GM18907 (cell line): ENCODE measurements at regions not wholly inside any gene's neighbourhood (a gene's known extent, or its start where the extent isn't known, plus 50 kb on each side); places are given as distances from the start of the nearest gene placed in this dataset.
"Not testable (repeated sequence)": the region's sequence is repeated elsewhere in the genome, so short reads cannot be mapped to it uniquely, and the experiment has no call there.

ENCODE experiments used
- ATAC-seq: cut with Tn5 transposase; IDR thresholded peaks from one replicate; pipeline ENCODE4 v1.9.1; 2021; ENCODE audit warnings: mild to moderate bottlenecking, moderate library complexity; ENCODE audit not compliant: unreplicated experiment

DNA sequence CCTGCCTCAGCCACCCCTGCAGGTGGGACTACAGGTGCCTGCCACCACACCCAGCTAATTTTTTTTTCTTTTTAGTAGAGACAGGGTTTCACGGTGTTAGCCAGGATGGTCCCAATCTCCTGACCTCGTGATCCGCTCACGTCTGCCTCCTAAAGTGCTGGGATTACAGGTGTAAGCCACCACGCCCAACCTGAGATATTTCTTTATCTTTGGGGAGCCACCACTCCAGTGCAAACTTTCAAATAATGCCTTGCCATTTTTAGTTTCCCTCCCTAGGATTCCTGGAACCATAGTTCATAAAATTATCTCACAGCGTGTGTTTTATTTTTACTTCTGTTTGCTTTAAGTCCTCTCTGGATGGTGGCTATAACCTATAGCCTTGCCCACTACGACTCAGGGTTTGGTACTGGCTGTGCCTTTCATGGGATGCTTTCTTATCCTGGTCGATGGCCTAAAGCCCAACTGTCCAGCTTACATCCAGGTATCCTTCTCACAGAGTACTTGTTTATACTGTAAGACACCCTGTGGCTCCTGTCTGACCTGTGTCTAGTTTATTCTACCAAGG is 374.7 kb upstream of the NPAP1 start:
- not testable (repeated sequence) for ATAC-seq

DNA sequence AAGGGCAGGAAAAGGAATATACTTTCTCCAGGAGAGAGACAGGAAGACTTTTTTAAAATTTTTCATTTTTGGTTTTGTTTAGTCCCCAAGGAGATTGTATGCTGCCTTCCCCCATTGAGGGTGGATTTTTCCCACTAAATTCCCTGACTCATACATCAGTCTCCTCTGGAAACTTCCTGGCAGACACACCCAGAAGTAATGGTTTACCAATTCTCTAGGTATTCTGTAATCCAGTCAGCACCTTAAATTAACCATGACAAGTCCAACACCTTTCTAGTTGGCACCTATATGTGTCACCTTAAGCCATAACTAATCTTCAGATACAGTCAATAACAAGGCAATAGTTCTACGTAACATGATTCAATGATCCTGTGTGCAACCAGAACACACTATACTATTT is 373.6 kb upstream of the NPAP1 start:
- ATAC-seq = not testable (repeated sequence)

DNA sequence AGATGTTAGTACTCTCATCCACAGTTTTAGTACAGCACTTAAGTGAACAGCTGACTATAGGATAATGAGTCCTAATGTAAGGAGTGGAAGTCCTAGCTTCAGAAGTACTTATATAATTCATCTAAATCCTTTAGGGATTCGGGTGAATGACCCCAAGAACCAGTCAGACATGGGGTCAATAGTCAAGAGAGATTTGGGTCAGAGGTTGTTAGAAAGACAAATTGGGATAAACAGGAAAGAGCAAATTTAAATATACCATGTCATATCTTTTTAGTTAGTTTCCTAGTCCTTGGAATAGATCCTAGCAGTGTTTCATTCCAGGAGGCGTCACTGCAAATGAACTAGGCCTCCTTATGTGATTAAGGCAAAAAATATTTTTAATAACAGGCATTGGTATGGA is 370.8 kb upstream of the NPAP1 start:
- ATAC-seq = not testable (repeated sequence)

DNA sequence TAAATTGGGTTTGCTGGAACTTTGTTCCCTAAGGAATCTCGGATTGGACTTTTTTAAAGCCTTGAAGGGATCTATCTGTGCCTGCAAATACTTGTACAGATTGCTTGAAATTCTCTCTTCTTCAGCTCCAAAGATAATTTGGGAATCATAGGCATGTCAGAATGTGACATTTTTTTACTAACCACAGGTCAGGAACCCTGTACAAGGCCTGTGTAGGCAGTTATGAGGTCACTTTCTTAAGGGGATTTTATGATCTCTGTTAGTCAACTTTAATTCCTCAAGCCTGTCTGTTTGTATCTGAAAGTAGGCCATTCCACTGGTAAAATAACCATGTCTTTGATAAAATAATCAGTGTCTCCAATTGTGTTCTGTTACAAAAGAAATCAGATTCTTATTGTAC is 369.9 kb upstream of the NPAP1 start:
- not testable (repeated sequence) for ATAC-seq

DNA sequence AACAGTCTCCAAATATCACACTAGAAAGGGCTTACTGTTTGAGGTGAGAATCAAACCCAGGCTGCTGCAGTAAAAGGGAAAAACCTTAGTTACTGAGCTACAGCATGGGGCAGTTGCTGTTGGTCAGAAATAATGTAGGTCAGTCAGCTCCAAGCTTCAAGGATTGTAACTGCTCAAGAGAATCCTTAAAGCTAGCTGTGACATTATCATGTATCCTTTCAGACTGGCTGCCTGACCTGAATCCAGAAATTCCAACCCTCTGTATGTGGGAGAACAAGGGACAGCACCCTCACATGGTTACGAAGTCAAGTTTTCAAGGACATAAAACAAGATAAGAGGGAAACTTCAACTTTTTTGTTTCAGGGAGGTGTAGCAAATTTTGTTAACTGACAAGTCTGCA is 365.9 kb upstream of the NPAP1 start:
- ATAC-seq = not testable (repeated sequence)

DNA sequence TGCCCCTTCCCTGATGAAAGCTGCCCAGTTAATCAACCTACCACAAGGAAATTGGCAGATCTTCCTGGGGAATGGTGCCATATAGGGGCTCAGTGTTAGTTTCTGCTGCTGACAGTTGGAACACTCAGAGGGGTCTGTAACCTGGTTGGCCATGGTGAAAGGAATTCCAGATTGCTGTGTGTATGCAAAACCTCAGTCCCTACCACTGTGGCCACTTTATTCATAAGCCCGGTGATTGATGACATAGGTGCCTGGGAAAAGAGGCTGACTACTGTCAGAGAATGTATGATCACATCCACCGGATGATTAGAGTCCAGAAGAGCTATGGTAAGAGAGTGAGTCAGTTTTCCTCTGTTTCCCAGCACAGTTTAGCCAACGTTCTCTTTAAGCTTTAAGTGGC is 363.9 kb upstream of the NPAP1 start:
- not testable (repeated sequence) for ATAC-seq

DNA sequence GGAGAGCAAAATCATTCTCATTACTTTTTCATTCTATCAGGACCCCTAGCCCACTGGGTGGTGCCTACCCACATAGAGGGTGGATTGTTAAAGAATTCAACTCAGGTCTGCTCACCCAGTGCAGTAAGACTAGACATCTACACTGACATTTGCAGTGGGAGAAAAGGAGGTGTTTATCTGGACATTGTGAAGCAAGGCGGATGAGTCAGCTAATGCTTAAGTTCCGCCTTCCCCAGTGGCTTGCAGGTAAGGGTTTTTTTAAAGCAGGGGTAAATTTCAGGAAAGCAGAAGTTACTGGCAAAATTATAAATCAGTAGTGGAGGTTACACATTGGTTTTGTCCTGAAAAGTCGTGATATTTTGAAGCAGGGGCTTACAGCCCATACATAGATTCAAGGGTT is 359.2 kb upstream of the NPAP1 start:
- not testable (repeated sequence) for ATAC-seq

DNA sequence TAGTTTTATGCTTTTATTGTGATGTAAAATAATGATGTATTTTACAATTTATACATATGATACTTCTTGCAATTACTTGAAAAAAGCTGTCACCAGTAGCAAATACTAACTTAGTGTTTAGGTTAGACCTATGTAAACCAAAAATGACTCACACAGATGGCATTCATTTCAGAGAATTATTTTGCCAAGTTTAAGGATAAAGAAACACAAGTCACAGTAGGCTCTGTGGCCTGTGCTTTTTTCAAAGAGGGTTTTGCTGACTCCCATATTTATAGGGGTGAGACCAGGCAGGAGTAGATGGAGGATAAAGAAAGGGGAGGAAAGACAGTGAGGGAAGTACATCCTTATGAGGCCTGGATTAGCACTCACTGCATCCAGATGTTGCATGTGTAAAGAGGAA is 356.6 kb upstream of the NPAP1 start:
- ATAC-seq = no peak

DNA sequence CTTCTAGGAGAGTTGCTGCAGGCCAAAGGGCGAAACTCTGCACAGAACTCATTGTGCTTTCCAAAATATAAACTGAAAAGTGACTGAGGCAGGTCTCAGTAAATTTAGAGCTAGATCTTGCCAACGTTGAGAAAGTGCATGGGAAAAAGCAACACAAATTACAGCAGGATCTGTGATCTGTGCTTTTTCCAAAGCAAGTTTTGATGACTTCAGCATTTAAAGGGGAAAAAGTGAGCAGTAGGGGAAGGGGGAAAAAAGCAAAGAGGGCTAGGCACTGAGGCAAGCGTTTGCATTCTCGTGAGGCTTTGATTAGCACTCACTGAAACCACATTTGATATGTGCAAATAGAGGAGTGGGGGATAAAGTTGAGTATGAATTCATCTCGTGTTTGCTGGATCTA is 351.5 kb upstream of the NPAP1 start:
- ATAC-seq = not testable (repeated sequence)

DNA sequence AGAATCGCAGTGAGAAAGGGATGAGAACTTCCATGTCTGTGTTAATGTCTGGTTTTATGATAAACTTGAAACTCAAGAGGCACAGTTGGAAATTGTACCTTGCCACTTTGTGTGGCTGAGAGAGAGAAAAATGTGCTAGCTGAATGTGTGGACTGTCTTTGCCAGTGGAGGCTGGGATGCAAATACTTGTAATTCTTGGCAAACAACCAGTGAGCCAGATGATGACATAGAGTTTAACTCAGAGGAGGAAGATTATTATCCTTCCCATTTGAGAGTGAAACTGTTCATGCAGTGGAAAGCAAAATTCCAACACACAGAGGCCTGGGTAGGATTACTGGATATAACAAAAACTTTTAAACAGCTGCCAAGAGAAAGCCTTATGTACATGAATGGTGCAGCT is 349.1 kb upstream of the NPAP1 start:
- not testable (repeated sequence) for ATAC-seq

DNA sequence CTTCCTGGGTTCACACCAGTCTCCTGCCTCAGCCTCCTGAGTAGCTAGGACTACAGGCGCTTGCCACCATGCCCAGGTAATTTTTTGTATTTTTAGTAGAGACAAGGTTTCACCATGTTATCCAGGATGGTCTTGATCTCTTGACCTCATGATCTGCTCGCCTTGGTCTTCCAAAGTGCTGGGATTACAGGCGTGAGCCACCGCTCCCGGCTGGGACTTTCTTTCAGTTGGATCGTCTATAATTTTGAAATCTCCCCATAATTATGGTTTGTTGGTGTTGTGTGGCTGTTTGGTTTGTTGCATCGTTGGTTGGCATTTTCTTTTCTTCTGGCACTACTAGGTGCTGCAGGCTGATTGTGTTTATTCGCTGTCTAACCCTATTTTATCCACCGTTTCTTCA is 343.6 kb upstream of the NPAP1 start:
- not testable (repeated sequence) for ATAC-seq

DNA sequence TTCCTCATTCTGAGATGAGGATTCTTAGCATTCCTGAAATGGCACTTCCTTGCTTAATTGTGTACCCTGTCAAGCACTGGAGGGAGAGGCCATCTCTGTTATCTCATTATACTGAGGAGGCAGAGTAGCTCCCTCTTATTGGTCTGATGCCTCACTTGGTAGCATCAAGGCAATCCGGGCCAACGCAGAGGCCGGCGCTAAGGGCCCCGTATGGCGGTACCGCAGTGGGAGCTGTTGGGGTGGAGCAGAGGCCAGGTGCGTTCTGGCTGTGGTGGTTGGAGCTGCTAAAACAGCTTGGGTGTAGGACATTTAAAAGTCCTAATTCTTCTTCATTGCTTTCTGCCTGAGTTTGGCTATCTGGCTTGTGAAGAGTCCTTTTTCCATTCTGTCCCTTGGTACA is 333.7 kb upstream of the NPAP1 start:
- ATAC-seq = not testable (repeated sequence)

DNA sequence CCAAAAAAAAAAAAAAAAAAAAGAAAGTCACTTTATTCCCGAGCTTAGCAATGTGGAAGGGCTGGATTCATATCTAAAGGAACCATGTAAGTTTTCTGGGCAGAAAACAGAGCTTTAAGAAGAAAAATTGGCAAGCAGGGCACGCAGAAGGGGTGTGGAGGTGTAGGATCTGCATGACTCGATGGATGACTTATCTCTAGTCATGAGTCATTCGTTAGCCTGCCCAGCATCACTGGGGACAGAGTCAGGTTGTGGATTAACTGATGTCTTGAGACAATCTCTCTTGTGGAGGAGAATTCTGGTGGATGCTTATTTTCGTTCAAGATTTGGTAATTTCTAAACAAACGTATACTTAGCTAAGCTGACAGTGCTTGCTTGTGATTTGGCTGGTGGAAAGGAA is 322.8 kb upstream of the NPAP1 start:
- not testable (repeated sequence) for ATAC-seq

DNA sequence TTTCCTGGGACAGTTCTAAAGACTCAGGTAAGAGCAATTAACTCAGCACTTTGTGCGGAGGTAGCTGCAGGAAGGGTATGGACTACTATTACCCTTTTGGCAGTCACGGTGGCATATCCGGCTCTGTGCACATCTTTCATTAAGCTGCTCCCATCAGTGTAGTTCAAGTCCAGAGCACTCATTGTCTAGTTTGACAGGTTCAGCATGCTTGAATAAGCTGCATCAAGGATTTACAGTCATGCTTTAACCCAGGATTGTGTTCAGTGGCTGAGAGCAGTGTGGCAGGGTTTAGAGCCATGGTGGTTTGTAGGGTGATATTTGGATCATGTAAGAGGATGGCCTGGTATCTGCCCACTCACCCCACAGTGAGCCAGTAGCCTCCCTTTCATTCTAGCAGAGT is 294.5 kb upstream of the NPAP1 start:
- not testable (repeated sequence) for ATAC-seq

DNA sequence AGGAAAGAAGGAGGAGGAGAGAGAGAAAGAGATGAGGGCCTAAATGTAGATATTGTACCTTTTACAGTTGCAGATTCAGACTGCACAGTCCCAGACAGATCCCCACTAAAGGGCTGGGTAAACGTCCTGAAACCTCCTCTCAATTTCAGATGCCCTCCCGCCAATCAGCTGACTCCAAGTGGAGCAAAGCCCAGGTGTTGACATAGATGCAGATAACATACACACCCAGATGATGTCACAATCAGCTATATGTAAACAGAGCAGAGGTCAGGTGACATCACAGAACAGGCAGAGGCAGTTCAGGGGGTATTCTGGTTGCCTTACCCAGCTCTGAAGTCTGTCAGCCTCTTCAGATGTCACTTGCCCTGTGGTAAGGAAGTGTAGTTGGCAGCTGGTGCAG is 290.3 kb upstream of the NPAP1 start:
- ATAC-seq = not testable (repeated sequence)

DNA sequence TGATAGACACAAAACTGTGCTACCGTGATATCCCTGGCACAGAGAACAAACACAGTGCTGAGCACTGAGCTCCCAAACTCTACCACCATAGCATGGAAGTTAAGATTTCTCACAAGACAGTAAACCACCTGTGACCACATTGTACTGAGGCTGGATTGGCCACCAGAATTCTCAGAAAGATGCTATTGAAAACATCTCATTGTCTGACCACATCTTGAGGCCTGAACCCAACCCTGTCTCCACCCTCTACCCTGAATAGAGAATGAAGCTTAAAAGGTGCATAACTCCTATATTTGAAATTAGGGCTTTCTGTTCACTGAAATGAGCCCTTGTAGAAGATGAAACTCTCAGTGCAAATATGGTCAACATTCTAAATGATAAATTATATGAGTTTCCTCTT is 281.3 kb upstream of the NPAP1 start:
- no peak for ATAC-seq

DNA sequence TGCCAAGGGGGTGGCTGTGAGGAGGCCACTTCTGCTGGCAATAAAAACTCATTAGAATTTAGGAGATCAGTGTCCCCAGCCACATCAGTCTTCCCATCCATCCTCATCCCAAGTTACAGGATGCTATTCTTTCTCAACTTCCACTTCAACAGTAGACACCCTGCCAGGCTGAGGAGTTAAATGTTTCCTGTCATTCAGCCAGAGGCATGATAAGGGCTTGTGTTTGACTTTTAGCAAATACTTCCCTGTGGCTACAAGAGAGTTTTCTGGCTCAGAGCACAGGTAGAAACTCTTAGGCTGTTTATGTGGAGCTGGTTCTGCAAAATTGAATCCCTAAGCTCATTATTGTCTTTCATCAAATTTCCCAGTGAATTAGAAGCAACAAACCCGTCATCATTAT is 262.9 kb upstream of the NPAP1 start:
- ATAC-seq = not testable (repeated sequence)

DNA sequence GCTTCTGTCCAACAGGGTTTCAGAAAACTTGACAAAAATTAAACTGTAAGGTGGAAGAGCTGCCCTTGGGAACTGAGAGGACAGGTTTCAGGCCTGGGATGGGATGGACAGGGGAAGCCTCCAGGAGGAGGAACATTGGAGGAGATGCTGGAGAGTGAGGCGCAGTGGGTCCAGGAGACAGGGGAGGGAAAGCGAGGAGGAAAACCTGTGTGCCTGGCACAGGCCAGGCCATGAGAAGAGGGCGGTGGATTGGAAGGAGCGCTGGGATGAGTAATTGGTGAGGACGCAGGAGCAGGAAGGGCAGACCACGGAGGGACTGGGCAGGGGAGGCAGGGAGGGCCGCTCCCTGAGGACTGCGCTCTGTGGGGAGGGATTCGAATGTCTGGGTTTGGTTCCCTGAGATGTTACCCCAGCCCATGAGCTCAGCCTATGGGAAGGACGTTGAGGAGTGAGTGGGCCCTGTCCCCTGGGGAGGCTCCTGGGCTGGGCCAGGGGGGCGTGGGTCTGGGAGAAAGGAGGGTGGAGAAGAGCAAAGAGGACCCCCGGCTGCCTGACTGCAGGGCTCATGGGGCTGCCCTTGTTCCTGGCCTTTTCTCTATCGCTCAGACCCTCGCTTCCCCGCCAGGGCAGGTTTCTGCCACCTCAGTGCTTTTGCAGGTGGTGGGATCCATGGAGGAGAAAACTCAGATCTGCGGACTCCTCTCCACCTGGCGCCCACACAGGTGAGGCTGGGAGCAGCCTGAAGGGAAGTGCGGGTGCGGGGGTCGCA is 249.1 kb upstream of the NPAP1 start:
- ATAC-seq = not testable (repeated sequence)

DNA sequence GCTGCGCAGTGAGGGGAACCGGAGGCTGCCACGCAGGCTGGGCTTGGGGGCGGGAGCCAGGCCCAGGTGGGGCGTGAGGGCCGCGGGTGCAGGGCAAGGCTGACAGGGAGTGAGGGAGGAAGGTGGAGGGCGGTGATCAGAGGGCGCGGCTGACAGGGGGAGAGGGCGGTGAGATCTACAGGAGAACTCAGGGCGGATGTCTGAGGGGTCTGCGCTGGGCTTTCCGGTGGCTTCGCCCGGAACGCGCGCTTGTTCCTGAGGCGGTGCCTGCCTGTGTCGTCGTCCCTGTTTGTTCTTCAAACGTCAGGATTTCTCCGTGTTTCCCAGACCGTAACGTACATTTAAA is 248.5 kb upstream of the NPAP1 start:
- ATAC-seq = not testable (repeated sequence)

DNA sequence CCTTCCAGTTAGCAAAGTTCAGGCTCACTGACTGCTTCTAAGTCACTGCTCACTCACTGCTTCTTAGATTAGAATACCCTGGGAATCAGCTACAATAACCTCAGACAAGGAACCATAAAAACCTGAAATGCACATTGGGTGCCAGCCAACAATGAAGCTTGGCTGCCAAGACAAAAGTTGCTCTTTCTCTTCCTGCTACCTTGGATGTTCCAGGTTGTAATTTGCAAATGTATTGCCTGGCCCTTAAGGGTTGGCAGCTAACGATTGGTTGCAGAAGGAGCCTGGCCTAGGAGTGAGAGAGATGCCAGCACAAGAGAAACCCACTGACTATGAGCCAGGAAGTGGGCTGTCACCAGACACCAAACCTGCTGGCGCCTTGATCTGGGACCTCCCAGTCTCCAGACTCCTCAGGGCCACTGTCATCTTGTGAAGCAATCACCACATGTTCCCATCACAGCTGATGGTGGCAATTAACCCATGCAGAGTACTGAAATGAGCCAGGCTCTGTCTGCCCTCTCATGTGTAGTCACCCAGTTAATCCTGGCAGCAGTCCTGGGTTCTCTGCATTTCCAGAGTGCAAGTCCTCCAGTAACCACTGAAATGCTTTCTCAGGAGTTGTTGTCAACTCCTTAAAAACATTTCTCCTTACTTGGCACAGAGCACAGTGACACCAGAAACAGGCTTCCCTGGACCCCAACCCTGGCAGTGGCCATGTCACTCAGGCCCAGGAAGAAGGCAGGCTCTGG is 240.3 kb upstream of the NPAP1 start:
- not testable (repeated sequence) for ATAC-seq

DNA sequence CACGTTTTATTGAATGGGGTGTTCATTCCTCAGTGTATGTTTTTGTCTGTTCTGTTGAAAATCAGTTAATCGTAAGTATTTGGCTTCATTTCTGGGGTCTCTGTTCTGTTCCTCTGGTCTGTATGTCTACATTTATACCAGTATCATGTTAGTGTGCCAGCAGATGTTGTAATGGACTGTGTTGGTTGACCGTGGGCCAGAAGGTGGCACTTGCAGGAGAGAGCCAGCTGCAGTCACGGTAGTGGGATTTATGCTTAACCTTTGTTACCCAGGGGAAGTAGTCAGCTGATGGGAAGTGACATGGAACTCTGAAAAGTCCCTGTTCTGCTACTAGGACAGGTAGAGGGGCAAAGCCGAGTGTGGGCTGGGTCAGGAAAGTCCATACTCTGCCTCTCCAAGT is 238.3 kb upstream of the NPAP1 start:
- not testable (repeated sequence) for ATAC-seq

DNA sequence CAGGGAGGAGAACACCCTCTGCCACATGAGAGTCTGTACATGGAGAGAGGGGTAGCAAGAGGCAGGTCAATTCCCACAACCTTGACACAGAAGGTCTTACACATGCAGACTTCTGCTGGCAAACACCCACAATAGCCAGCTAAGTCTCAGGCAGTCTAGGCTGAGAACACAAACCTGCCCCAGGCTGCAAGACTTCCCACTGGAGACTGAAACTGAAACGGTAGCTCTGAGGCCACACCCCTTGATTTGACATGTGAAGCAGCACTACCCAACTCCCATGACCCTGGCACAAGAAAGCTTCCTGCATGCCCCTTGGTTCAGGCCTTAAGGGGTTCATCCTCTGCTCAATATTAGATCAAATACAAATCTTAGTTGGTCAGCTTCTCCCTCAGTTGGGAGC is 237.8 kb upstream of the NPAP1 start:
- not testable (repeated sequence) for ATAC-seq
